Ishikawa (cell line): ENCODE measurements at regions not wholly inside any gene's neighbourhood (a gene's known extent, or its start where the extent isn't known, plus 50 kb on each side); places are given as distances from the start of the nearest gene placed in this dataset.

Experiments
- CEBPB ChIP-seq: IDR thresholded peaks from 2 replicates; pipeline ENCODE4 v1.6.1; 2012
- CREB1 ChIP-seq: IDR thresholded peaks from 2 replicates; pipeline ENCODE4 v1.6.1; 2012; ENCODE audit warnings: low read depth
- EGR1 ChIP-seq: IDR thresholded peaks from 2 replicates; pipeline ENCODE4 v1.6.1; 2012
- EP300 ChIP-seq: IDR thresholded peaks from 2 replicates; pipeline ENCODE4 v1.6.1; 2012; ENCODE audit warnings: borderline replicate concordance
- FOXM1 ChIP-seq: IDR thresholded peaks from 2 replicates; pipeline ENCODE4 v1.6.1; 2012; ENCODE audit warnings: low read depth, borderline replicate concordance
- NFIC ChIP-seq: IDR thresholded peaks from 2 replicates; pipeline ENCODE4 v1.6.1; 2012
- RAD21 ChIP-seq: IDR thresholded peaks from 2 replicates; pipeline ENCODE4 v1.6.1; 2012; ENCODE audit warnings: low read depth
- TAF1 ChIP-seq: IDR thresholded peaks from 2 replicates; pipeline ENCODE4 v1.6.1; 2012; ENCODE audit warnings: low read depth, mild to moderate bottlenecking
- TCF12 ChIP-seq: IDR thresholded peaks from 2 replicates; pipeline ENCODE4 v1.6.1; 2012; ENCODE audit warnings: low read depth
- TEAD4 ChIP-seq: IDR thresholded peaks from 2 replicates; pipeline ENCODE4 v1.6.1; 2012
- YY1 ChIP-seq: IDR thresholded peaks from 2 replicates; pipeline ENCODE4 v1.6.1; 2012; ENCODE audit warnings: low read depth
- ZBTB7A ChIP-seq: IDR thresholded peaks from 2 replicates; pipeline ENCODE4 v1.6.1; 2012; ENCODE audit warnings: low read depth
- TF ChIP-seq, protein P1 (sequence below): IDR thresholded peaks from 2 replicates; pipeline ENCODE4 v1.6.1; 2012; ENCODE audit warnings: low read depth, mild to moderate bottlenecking
- TF ChIP-seq, protein P2 (sequence below): IDR thresholded peaks from 2 replicates; pipeline ENCODE4 v1.6.1; 2012
- TF ChIP-seq, protein P3 (sequence below): IDR thresholded peaks from 2 replicates; pipeline ENCODE4 v1.6.1; 2012

DNA sequence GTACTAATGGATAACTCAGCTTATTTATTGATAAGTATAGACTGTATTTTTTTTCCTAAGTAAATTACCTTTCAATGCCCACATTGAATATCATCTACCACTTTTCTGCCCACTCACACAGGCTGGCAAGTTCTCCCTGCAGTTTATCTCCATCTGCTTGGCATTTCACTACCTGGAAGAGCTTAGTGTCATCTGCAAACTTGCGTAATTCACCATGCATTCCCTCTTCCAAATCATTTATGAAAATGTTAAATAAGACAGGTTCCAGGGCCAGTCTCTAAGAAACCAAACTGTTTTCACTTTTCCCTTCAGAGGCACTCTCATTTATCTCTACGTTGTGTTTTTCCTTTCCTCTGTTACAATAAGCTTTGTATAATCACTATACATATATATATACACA, 1076.6 kb downstream of the IGSF11 start:
- no peak for TF ChIP-seq NFIC
- TF ChIP-seq TEAD4: no peak
- no peak for TF ChIP-seq TCF12
- TF ChIP-seq ZBTB7A: no peak
- TF ChIP-seq RAD21: no peak

DNA sequence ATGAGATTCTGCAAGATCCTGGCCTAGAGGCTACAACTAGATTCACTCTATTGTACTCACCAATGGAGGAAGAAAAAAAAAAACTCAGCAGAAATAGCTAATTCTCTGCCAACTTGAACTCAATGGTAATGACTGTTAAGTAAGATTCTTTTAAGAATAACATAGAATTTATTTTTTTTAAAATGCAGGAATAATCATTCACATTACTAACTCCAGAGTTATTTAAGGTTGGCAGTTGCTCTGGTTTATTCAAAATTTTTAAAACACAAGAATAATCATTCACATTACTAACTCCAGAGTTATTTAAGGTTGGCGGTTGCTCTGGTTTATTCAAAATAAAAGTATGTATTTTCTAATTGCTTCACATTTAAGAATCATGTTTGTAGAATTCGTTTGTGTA, 1071.9 kb downstream of the IGSF11 start:
- TF ChIP-seq ZBTB7A (no peak), FOXM1 (no peak), TEAD4 (no peak), YY1 (no peak), EP300 (no peak), CEBPB (no peak)
- TF ChIP-seq, protein P1, sequence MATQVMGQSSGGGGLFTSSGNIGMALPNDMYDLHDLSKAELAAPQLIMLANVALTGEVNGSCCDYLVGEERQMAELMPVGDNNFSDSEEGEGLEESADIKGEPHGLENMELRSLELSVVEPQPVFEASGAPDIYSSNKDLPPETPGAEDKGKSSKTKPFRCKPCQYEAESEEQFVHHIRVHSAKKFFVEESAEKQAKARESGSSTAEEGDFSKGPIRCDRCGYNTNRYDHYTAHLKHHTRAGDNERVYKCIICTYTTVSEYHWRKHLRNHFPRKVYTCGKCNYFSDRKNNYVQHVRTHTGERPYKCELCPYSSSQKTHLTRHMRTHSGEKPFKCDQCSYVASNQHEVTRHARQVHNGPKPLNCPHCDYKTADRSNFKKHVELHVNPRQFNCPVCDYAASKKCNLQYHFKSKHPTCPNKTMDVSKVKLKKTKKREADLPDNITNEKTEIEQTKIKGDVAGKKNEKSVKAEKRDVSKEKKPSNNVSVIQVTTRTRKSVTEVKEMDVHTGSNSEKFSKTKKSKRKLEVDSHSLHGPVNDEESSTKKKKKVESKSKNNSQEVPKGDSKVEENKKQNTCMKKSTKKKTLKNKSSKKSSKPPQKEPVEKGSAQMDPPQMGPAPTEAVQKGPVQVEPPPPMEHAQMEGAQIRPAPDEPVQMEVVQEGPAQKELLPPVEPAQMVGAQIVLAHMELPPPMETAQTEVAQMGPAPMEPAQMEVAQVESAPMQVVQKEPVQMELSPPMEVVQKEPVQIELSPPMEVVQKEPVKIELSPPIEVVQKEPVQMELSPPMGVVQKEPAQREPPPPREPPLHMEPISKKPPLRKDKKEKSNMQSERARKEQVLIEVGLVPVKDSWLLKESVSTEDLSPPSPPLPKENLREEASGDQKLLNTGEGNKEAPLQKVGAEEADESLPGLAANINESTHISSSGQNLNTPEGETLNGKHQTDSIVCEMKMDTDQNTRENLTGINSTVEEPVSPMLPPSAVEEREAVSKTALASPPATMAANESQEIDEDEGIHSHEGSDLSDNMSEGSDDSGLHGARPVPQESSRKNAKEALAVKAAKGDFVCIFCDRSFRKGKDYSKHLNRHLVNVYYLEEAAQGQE: no peak

DNA sequence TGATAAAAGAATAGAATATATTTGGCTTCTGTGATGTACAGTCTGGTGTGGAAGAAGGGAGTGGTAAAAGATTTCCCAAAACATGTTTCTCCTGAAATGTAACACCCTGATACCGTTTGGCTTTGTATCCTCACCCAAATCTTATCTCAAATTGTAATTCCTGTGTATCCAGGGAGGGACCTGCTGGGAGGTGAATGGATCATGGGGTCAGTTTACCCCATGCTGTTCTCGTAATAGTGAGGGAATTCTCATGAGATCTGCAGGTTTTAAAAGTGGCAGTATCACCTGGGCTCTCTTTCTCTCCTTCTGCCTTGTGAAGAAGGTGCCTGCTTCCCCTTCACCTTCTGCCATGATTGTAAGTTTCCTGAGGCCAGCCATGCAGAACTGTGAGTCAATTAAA, 1070.8 kb downstream of the IGSF11 start:
- TF ChIP-seq EGR1 (no peak), TAF1 (no peak), CEBPB (no peak), TCF12 (no peak), TEAD4 (no peak), NFIC (no peak), ZBTB7A (no peak), CREB1 (no peak), RAD21 (no peak)
- TF ChIP-seq, protein P2, sequence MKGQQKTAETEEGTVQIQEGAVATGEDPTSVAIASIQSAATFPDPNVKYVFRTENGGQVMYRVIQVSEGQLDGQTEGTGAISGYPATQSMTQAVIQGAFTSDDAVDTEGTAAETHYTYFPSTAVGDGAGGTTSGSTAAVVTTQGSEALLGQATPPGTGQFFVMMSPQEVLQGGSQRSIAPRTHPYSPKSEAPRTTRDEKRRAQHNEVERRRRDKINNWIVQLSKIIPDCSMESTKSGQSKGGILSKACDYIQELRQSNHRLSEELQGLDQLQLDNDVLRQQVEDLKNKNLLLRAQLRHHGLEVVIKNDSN: no peak
- TF ChIP-seq, protein P1: no peak

DNA sequence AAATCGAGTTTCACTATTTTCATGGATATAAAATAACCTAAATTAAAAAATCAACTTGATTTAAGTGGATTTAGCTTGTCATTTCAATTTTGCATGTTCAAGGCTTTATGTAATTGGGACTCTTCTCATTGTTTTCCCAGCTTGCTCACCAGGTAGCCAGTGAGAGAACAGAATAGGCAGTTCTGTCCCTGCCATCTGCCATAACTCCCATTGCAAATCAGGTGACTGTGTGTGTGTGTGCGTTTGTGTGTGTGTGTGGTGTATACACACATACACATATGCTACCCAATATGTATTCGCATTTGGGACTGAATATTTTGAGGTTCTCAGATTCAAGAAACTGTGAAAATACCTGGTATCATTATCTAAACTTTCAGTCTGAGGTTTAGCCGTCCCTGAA, 1069.8 kb downstream of the IGSF11 start:
- TF ChIP-seq EP300: no peak
- TF ChIP-seq EGR1: no peak
- TF ChIP-seq NFIC: no peak
- TF ChIP-seq, protein P1: no peak
- TF ChIP-seq ZBTB7A: no peak
- TF ChIP-seq, protein P3, sequence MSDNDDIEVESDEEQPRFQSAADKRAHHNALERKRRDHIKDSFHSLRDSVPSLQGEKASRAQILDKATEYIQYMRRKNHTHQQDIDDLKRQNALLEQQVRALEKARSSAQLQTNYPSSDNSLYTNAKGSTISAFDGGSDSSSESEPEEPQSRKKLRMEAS: no peak
- no peak for TF ChIP-seq CREB1
- TF ChIP-seq TEAD4: no peak
- TF ChIP-seq RAD21: no peak
- TF ChIP-seq FOXM1: no peak
- TF ChIP-seq, protein P2: no peak
- no peak for TF ChIP-seq TAF1
- no peak for TF ChIP-seq YY1
- no peak for TF ChIP-seq CEBPB
- TF ChIP-seq TCF12: no peak

DNA sequence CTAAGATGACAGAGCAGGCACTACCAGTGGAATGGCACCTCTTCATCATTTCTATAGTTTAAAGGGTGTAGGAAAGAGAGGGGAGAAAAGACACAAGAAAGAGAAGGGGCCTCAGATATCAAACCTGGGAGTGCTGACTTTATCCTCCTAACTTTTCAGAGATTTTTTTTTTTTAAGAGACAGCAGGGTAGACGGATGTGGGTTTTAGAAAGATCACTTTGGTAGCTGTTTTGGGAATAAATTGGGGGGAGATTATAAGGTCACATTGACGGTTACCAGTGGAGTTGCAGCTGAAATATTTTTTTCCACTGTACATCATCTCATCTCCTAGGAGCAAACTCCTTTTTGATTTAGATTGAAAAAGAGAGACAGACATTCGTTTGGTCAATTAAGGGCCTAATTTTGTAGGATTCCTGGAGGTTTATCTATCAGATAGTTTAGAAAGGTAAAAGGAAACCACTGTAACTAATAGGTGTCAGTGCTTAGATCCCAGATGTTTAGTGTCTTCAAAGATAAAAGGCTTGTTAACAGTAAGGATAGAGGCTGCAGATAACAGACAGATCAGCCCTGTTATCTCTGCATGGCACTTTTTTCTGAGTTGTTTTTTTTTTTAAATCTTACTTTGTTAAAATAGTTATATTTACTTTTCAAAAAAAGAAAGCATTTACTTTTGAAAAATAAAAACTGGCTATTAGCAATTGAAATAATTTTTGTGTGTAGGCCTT, 1057.0 kb downstream of the IGSF11 start:
- TF ChIP-seq RAD21 (no peak), CEBPB (no peak), YY1 (no peak), EGR1 (no peak), TAF1 (no peak), NFIC (no peak), TCF12 (no peak), CREB1 (no peak)
- TF ChIP-seq, protein P2: no peak
